Natural killer cell treated with Interleukin-12 subunit alpha and Interleukin-12 subunit beta and Interleukin-15 and Interleukin-18, amount 100 ng/mL, for 72 hours (primary cell): ENCODE measurements at regions not wholly inside any gene's neighbourhood (a gene's known extent, or its start where the extent isn't known, plus 50 kb on each side); places are given as distances from the start of the nearest gene placed in this dataset.

Experiments used
- ATAC-seq, 2 donors: fragments of 150-1000 bp; cut with Tn5 transposase in 1 of 2; sonication (Bioruptor Pico), chemical (Tn5 transposase) in 1 of 2; 2 replicates each; pipeline ENCODE4 v1.10.0; 2021
- DNase-seq: peaks from one replicate; pipeline ENCODE4 v3.0.0; 2022; ENCODE audit warnings: low spot score
- H3K27ac Mint-ChIP-seq, 2 donors: 1 replicate in 1 of 2; 2 replicates in 1 of 2; pipeline ENCODE4 v1.8.0; 2022; ENCODE audit warnings: mixed read lengths in 2 of 2, mild to moderate bottlenecking in 1 of 2, moderate library complexity in 1 of 2
- H3K27me3 Mint-ChIP-seq, 2 donors: 1 replicate in 1 of 2; 2 replicates in 1 of 2; pipeline ENCODE4 v1.8.0; 2022; ENCODE audit warnings: mixed read lengths in 2 of 2
- H3K36me3 Mint-ChIP-seq: one replicate; pipeline ENCODE4 v1.8.0; 2022; ENCODE audit warnings: mixed read lengths
- H3K4me1 Mint-ChIP-seq, 2 donors: 1 replicate in 1 of 2; 2 replicates in 1 of 2; pipeline ENCODE4 v1.8.0; 2022; ENCODE audit warnings: low read depth in 2 of 2, mixed read lengths in 2 of 2, mild to moderate bottlenecking in 1 of 2
- H3K4me3 Mint-ChIP-seq: one replicate; pipeline ENCODE4 v1.8.0; 2022; ENCODE audit warnings: mixed read lengths
- H3K9me3 Mint-ChIP-seq: 2 replicates; pipeline ENCODE4 v1.8.0; 2022; ENCODE audit warnings: mixed read lengths

- peaks cover 16 to 31% of the 10 kb centered on the region in 2 donors for H3K27me3 Mint-ChIP-seq
- DNase-seq (no peak), ATAC-seq (no peak)
- no peaks in the 10 kb centered on the region for H3K4me1 Mint-ChIP-seq
- no peaks in the 10 kb centered on the region for H3K36me3 Mint-ChIP-seq
- no peaks in the 10 kb centered on the region for H3K9me3 Mint-ChIP-seq
- H3K27ac Mint-ChIP-seq = no peak overlapping the region
- no peak overlapping the region for H3K4me3 Mint-ChIP-seq
These were observed 78.4 kb upstream of the JAG1 start for GRCh38 chr20:10752206-10752605.

DNA sequence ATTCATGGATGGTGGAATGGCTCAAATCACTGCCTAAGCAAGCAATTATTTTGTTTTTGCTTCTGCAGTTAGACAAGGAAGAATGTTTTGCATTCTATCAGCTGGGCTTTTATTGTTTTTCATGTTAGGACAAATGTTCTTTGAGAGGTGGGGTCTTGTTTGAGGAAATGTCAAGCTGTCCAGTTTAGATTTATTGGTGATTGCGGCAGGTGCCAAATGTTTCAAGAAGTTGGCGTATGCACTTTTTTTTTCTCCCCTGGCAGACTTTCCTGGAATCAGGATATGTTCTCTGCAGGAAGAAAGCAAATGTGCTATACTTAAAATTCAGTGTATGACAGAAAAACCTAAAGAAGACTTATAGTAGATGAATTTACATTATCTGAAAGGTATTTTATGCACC is 81.0 kb upstream of the JAG1 start:
- Mint-ChIP-seq H3K36me3 (no peaks in the 10 kb centered on the region), H3K27me3 (peaks cover 13 to 25% of the 10 kb centered on the region in 2 donors), H3K4me3 (no peak overlapping the region), H3K27ac (no peak overlapping the region), H3K4me1 (no peaks in the 10 kb centered on the region), H3K9me3 (no peaks in the 10 kb centered on the region)
- DNase-seq = no peak
- no peak for ATAC-seq

- DNase-seq (no peak), ATAC-seq (no peak)
- Mint-ChIP-seq H3K27ac (no peak overlapping the region), H3K9me3 (no peaks in the 10 kb centered on the region), H3K36me3 (no peaks in the 10 kb centered on the region), H3K4me1 (no peaks in the 10 kb centered on the region), H3K4me3 (no peak overlapping the region), H3K27me3 (peaks cover 16 to 25% of the 10 kb centered on the region in 2 donors)
These were observed 84.6 kb upstream of the JAG1 start for GRCh38 chr20:10758446-10758845.

GRCh38 chr20:10761232-10761631 is 87.4 kb upstream of the JAG1 start:
- Mint-ChIP-seq H3K27me3 (peaks cover 8 to 18% of the 10 kb centered on the region in 2 donors), H3K27ac (no peak overlapping the region), H3K36me3 (no peaks in the 10 kb centered on the region), H3K4me3 (no peak overlapping the region), H3K4me1 (no peaks in the 10 kb centered on the region), H3K9me3 (no peaks in the 10 kb centered on the region)
- no peak for DNase-seq
- no peak for ATAC-seq

- no peaks in the 10 kb centered on the region for H3K4me1 Mint-ChIP-seq
- H3K9me3 Mint-ChIP-seq = no peaks in the 10 kb centered on the region
- no peak overlapping the region for H3K4me3 Mint-ChIP-seq
- no peak overlapping the region for H3K27ac Mint-ChIP-seq
- ATAC-seq = no peak
- DNase-seq = no peak
- no peaks in the 10 kb centered on the region for H3K36me3 Mint-ChIP-seq
- peaks cover 11 to 18% of the 10 kb centered on the region in 2 donors for H3K27me3 Mint-ChIP-seq
These were observed 88.0 kb upstream of the JAG1 start for GRCh38 chr20:10761786-10762185.

- no peak overlapping the region for H3K4me3 Mint-ChIP-seq
- no peak for DNase-seq
- no peak for ATAC-seq
- no peaks in the 10 kb centered on the region for H3K9me3 Mint-ChIP-seq
- H3K36me3 Mint-ChIP-seq = no peaks in the 10 kb centered on the region
- no peak overlapping the region for H3K27ac Mint-ChIP-seq
- H3K4me1 Mint-ChIP-seq = no peaks in the 10 kb centered on the region
- peaks cover 11 to 18% of the 10 kb centered on the region in 2 donors for H3K27me3 Mint-ChIP-seq
These were observed 88.4 kb upstream of the JAG1 start for GRCh38 chr20:10762216-10762615.

DNA sequence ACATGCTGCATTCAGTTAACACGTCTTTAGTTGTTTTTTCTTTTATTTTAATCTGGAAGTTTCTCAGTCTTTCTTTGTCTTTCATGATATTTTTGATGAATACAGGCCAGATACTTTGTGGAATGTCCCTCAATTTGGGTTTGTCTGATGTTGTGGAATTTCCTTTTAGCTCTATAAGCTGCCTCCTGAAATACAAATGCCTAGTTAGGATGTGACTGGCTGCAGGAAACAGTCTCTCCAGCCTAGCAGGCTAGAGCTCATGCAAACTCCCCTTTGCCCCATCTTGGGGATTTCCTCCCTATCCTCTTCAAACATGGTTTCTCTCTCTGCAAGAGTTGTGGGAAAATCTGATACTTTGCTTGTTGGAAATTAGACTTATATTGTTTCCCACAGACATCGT is 89.3 kb upstream of the JAG1 start:
- Mint-ChIP-seq H3K27me3 (peaks cover 11 to 15% of the 10 kb centered on the region in 2 donors), H3K9me3 (no peaks in the 10 kb centered on the region), H3K4me3 (no peak overlapping the region), H3K27ac (no peak overlapping the region), H3K4me1 (no peaks in the 10 kb centered on the region), H3K36me3 (no peaks in the 10 kb centered on the region)
- DNase-seq (no peak), ATAC-seq (no peak)

DNA sequence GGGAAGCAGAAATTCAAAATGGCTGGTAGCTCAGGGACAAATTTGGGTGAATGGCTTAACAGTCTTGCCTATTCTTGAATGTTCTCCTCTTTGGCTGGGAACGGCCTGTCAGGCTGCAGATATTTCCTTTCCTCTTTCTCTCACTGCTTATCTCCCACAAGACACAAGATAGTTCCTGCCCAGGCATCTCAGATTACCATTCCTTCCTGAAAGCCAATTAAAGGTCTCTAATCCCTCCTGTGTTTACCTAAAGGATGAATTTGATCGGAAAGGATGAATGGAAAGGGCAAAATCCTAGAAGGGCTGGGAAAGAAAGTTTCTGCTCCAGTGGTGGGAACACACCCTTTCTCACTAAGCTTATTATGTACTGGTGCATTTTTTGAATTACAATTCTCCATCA is 95.9 kb upstream of the JAG1 start:
- Mint-ChIP-seq H3K27ac (no peak overlapping the region), H3K27me3 (peaks cover 14 to 20% of the 10 kb centered on the region in 2 donors), H3K9me3 (no peaks in the 10 kb centered on the region), H3K4me3 (no peak overlapping the region), H3K4me1 (no peaks in the 10 kb centered on the region), H3K36me3 (no peaks in the 10 kb centered on the region)
- ATAC-seq = no peak
- no peak for DNase-seq

DNA sequence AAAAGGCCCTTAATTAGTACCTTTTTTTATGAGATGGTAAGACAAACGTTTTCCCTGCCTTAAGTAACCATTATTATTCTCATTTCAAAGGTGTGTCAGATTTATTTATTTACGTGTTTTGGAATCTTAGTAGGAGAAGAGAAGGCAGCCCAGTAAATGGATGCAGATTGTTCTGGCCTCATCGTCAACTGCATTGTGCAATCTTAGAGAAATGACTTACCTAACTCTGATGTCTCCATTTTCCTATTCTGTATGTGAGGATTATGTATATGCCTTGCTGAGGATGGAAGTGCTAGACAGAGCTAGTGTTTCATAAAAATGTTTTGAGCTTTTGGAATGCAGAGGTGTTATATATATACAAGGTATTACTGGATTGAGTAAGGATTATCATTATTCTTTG is 97.0 kb upstream of the JAG1 start:
- H3K27ac Mint-ChIP-seq = no peak overlapping the region
- H3K4me1 Mint-ChIP-seq = no peaks in the 10 kb centered on the region
- ATAC-seq = no peak
- H3K9me3 Mint-ChIP-seq = no peaks in the 10 kb centered on the region
- H3K27me3 Mint-ChIP-seq = peaks cover 17 to 26% of the 10 kb centered on the region in 2 donors
- DNase-seq = no peak
- H3K4me3 Mint-ChIP-seq = no peak overlapping the region
- no peaks in the 10 kb centered on the region for H3K36me3 Mint-ChIP-seq

DNA sequence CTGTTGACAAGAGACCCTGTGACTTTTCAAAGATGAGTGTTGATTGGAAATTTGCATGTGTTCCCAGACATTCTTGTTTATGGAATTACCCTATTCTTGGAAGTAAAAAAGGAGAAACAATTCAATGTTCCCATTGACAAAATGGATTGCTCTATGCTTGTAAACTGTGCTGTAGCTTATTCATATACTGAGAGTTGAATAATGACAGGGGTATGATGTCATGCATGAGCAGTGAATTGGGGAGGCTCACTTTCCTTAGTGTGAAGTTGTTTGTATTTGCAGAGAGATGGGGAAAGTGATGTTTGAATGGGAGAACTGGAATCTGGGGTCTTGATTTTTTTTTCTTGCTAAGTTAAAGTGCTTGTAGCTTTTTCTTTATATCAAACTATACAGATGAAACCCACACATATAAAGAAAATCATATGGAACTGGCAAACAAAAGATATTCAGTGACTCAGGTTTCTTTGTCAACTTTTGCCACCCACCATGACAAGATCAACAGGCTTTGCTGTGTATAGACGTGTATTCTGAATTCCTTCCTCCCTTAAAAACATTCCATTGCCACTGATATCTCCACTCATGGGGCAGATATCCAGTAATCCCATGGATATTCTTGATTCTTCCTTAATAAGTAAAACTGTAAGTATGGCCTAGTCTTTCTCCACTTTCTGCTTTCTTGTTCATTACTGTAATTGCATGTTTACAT is 97.8 kb upstream of the JAG1 start:
- Mint-ChIP-seq H3K4me3 (no peak overlapping the region), H3K27ac (no peak overlapping the region), H3K4me1 (no peaks in the 10 kb centered on the region), H3K9me3 (no peaks in the 10 kb centered on the region), H3K27me3 (peaks cover 16 to 33% of the 10 kb centered on the region in 2 donors), H3K36me3 (no peaks in the 10 kb centered on the region)
- ATAC-seq = no peak
- DNase-seq = no peak

DNA sequence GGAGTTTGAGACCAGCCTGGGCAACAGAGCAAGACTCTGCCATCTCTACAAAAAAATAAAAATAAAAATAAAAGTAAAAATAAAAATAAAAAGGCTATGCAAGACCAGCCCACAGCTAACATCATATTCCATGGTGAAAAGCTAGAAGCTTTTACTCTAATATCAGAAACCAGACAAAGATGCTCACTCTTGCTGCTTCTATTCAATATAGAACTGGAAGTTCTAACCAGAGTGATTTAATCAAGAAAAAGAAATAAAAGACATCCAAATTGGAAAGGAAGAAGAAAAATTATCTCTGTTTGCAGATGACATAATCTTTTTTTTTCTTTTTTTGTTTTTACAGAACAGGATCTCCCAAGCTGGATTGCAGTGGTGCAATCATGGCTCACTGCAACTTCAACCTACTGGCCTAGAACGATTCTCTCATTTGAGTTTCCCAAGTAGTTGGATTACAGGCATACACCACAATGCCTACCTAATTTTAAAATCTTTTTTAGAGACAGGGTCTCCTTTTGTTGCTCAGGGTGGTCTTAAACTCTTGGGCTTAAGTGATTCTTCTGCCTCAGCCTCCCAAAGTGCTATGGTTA is 100.7 kb upstream of the JAG1 start:
- no peak overlapping the region for H3K4me3 Mint-ChIP-seq
- H3K36me3 Mint-ChIP-seq = no peaks in the 10 kb centered on the region
- no peak for ATAC-seq
- H3K4me1 Mint-ChIP-seq = no peaks in the 10 kb centered on the region
- peaks cover 10 to 33% of the 10 kb centered on the region in 2 donors for H3K27me3 Mint-ChIP-seq
- DNase-seq = no peak
- H3K9me3 Mint-ChIP-seq = no peaks in the 10 kb centered on the region
- no peak overlapping the region for H3K27ac Mint-ChIP-seq

DNA sequence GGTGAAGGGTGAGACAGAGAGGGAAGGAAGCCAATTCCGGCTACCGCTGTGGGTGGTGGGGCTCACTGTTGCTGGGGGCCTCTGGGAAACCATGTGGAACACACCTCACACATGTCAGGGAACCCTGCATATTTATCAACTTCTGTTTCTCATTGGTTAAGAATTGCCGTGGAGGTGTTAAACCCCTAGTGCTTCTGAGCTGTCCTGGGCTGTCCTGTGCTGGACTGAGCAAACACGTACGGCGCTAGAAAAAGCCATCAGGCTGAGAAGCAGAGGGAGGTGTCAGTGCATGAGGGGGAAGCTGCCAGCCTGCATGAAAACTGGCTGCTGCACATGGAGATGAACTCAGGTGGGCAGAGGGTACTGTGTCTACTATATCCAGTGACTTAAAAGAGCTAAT is 103.9 kb upstream of the JAG1 start:
- Mint-ChIP-seq H3K4me1 (no peaks in the 10 kb centered on the region), H3K4me3 (no peak overlapping the region), H3K36me3 (no peaks in the 10 kb centered on the region), H3K27ac (no peak overlapping the region), H3K9me3 (no peaks in the 10 kb centered on the region), H3K27me3 (peaks cover 17 to 38% of the 10 kb centered on the region in 2 donors)
- no peak for DNase-seq
- ATAC-seq = no peak

GRCh38 chr20:10779911-10780310 is 106.1 kb upstream of the JAG1 start:
- no peaks in the 10 kb centered on the region for H3K36me3 Mint-ChIP-seq
- H3K27ac Mint-ChIP-seq = no peak overlapping the region
- DNase-seq (no peak), ATAC-seq (no peak)
- no peak overlapping the region for H3K4me3 Mint-ChIP-seq
- peaks cover 13 to 29% of the 10 kb centered on the region in 2 donors for H3K27me3 Mint-ChIP-seq
- no peaks in the 10 kb centered on the region for H3K9me3 Mint-ChIP-seq
- no peaks in the 10 kb centered on the region for H3K4me1 Mint-ChIP-seq

DNA sequence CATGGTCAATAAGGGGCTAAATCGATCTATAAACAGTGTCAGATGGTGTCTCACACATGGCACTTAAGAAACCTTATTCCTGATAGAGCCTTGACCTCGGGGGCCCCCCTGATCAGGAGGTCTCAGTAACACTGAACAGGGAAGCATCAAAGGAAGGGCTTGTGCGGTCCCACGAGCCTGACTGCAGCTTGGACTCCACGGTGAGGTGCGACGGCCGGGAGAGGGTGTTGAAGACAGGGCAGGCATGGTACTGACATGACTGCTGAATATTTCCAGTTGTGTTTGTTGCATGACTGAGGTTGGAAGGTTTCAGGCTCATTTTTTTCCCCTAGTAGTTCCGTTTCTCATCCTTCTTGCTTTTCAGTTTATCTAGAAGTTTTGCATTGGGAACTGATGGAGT is 107.1 kb upstream of the JAG1 start:
- no peaks in the 10 kb centered on the region for H3K4me1 Mint-ChIP-seq

DNA sequence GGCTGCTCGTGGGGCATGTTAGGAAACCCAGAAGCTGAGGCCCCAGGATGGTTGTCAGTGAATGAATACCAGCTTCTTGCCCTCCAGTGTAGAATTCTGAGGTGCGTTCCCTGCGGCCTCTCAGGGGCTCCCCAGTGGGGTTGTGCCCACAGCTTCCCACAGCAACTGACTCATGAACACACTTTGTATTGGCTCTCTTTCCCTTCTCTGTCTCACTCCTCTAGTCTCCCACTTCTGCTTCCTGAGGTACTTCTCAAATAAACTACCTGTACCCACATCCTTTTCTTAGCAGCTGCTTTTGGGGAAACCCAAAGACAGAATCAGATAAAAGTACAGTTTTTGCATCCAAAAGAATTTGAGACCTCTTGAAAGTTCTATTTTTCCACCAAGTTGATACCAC is 107.7 kb upstream of the JAG1 start:
- no peak overlapping the region for H3K4me3 Mint-ChIP-seq
- ATAC-seq (no peak), DNase-seq (no peak)

More for the DNA sequence above, 107.1 kb upstream of the JAG1 start:
- Mint-ChIP-seq H3K36me3 (no peaks in the 10 kb centered on the region), H3K4me3 (no peak overlapping the region), H3K9me3 (no peaks in the 10 kb centered on the region), H3K27me3 (peaks cover 11 to 22% of the 10 kb centered on the region in 2 donors), H3K27ac (no peak overlapping the region)
- ATAC-seq = no peak
- no peak for DNase-seq

More for the DNA sequence above, 107.7 kb upstream of the JAG1 start:
- Mint-ChIP-seq H3K27ac (no peak overlapping the region), H3K36me3 (no peaks in the 10 kb centered on the region), H3K4me1 (no peaks in the 10 kb centered on the region), H3K9me3 (no peaks in the 10 kb centered on the region), H3K27me3 (peaks cover 11 to 16% of the 10 kb centered on the region in 2 donors)
